RWPE2 (cell line): ENCODE measurements at regions not wholly inside any gene's neighbourhood (a gene's known extent, or its start where the extent isn't known, plus 50 kb on each side); places are given as distances from the start of the nearest gene placed in this dataset.
A peak's percentile ranks its signal among the peaks of the same experiment; 100 is the strongest.

ENCODE experiments used
- ATAC-seq: fragments of 200-7000 bp; cut with Tn5 transposase; 3 replicates; pipeline ENCODE4 v1.9.1; 2021; ENCODE audit warnings: low read depth
- DNase-seq: peaks from one replicate; pipeline ENCODE4 v3.0.0-alpha.2; 2020; ENCODE audit warnings: low spot score
- H3K27ac ChIP-seq: fragments of 450-650 bp; 2 replicates; pipeline ENCODE4 v1.5.1; 2017; ENCODE audit warnings: mild to moderate bottlenecking; ENCODE audit not compliant: poor library complexity, severe bottlenecking
- H3K27me3 ChIP-seq: fragments of 250-450 bp; sonication (Bioruptor Pico); 2 replicates; pipeline ENCODE4 v1.5.1; 2021; ENCODE audit warnings: mild to moderate bottlenecking, moderate library complexity; ENCODE audit not compliant: insufficient read depth, poor library complexity, severe bottlenecking
- H3K36me3 ChIP-seq: fragments of 250-450 bp; sonication (Bioruptor Pico); 2 replicates; pipeline ENCODE4 v1.5.1; 2020; ENCODE audit warnings: low read depth, mild to moderate bottlenecking, moderate library complexity
- H3K4me1 ChIP-seq: fragments of 250-450 bp; sonication (Bioruptor Pico); 2 replicates; pipeline ENCODE4 v1.5.1; 2021; ENCODE audit warnings: mild to moderate bottlenecking, moderate library complexity; ENCODE audit not compliant: insufficient read depth, poor library complexity, severe bottlenecking
- H3K4me3 ChIP-seq: fragments of 250-450 bp; sonication (Bioruptor Pico); 2 replicates; pipeline ENCODE4 v1.5.1; 2021; ENCODE audit warnings: mild to moderate bottlenecking, moderate library complexity; ENCODE audit not compliant: severe bottlenecking
- H3K9me3 ChIP-seq: fragments of 250-450 bp; sonication (Bioruptor Pico); 2 replicates; pipeline ENCODE4 v1.5.1; 2021; ENCODE audit warnings: mild to moderate bottlenecking, moderate library complexity; ENCODE audit not compliant: severe bottlenecking
- CTCF ChIP-seq: fragments of 450-650 bp; IDR thresholded peaks from one replicate; pipeline ENCODE4 v1.5.1; 2017; ENCODE audit warnings: mild to moderate bottlenecking, moderate library complexity; ENCODE audit not compliant: poor library complexity, severe bottlenecking

- H3K36me3 ChIP-seq, result no peaks in the 10 kb centered on the region
- ATAC-seq (no peak), DNase-seq (no peak)
- no peaks in the 10 kb centered on the region for H3K9me3 ChIP-seq
- H3K27me3 ChIP-seq, result no peaks in the 10 kb centered on the region
- TF ChIP-seq CTCF, result no peak
- H3K4me3 ChIP-seq, result no peak overlapping the region
- peaks cover 13% of the 10 kb centered on the region for H3K4me1 ChIP-seq
- no peak overlapping the region for H3K27ac ChIP-seq
Measured at GRCh38 chr4:3373468-3373867, 68.3 kb upstream of the HGFAC start.

GRCh38 chr4:3374011-3374645, 67.6 kb upstream of the HGFAC start:
- Histone ChIP-seq H3K27ac (no peak overlapping the region), H3K9me3 (no peaks in the 10 kb centered on the region), H3K27me3 (no peaks in the 10 kb centered on the region), H3K4me3 (no peak overlapping the region), H3K36me3 (no peaks in the 10 kb centered on the region), H3K4me1 (peaks cover 13% of the 10 kb centered on the region)
- DNase-seq (no peak), ATAC-seq (no peak)
- no peak for TF ChIP-seq CTCF

GRCh38 chr4:3374667-3375066, 67.1 kb upstream of the HGFAC start:
- H3K4me1 ChIP-seq, result peaks cover 8% of the 10 kb centered on the region
- no peaks in the 10 kb centered on the region for H3K9me3 ChIP-seq
- H3K36me3 ChIP-seq, result no peaks in the 10 kb centered on the region
- H3K27me3 ChIP-seq, result no peaks in the 10 kb centered on the region
- no peak overlapping the region for H3K27ac ChIP-seq
- no peak for TF ChIP-seq CTCF
- H3K4me3 ChIP-seq, result no peak overlapping the region
- ATAC-seq (no peak), DNase-seq (no peak)

- TF ChIP-seq CTCF, result no peak
- H3K36me3 ChIP-seq, result no peaks in the 10 kb centered on the region
- no peaks in the 10 kb centered on the region for H3K27me3 ChIP-seq
- ATAC-seq, result peak; percentile 86
- no peaks in the 10 kb centered on the region for H3K4me1 ChIP-seq
- DNase-seq, result no peak
- H3K9me3 ChIP-seq, result no peaks in the 10 kb centered on the region
- H3K4me3 ChIP-seq, result no peak overlapping the region
- H3K27ac ChIP-seq, result no peak overlapping the region
Measured at GRCh38 chr4:3375688-3376087, 66.1 kb upstream of the HGFAC start.

- DNase-seq (no peak), ATAC-seq (no peak)
- H3K27me3 ChIP-seq, result no peaks in the 10 kb centered on the region
- no peak for TF ChIP-seq CTCF
- no peaks in the 10 kb centered on the region for H3K9me3 ChIP-seq
- H3K36me3 ChIP-seq, result no peaks in the 10 kb centered on the region
- no peaks in the 10 kb centered on the region for H3K4me1 ChIP-seq
- H3K4me3 ChIP-seq, result no peak overlapping the region
- H3K27ac ChIP-seq, result no peak overlapping the region
Measured at GRCh38 chr4:3376266-3376665, 65.5 kb upstream of the HGFAC start.
